ENCODE measurements at regions not wholly inside any gene's neighbourhood (a gene's known extent, or its start where the extent isn't known, plus 50 kb on each side); places are given as distances from the start of the nearest gene placed in this dataset.

- ChIA-PET POLR2A (interaction anchor here (0.5 kb wide), 1 partner anchor 658 kb away, joined by 7 read pairs; no protein-coding TSS in a partner anchor), CTCF (interaction anchor here (1.3 to 1.4 kb wide), 3 partner anchors 9 to 34 kb away, joined by 3 to 4 read pairs (median 4); no protein-coding TSS in a partner anchor)
- no peak for DNase-seq (ENCODE audit: extremely low spot score)
- no peak for TF ChIP-seq CTCF (IDR thresholded peaks at IDR 0.05; ENCODE audit: control extremely low read depth, extremely low read depth, low read depth, missing control alignments)
Observed at GRCh38 chr3:74347563-74348268, 266.7 kb downstream of the CNTN3 start.

- TF ChIP-seq CTCF (IDR thresholded peaks at IDR 0.05; ENCODE audit: control extremely low read depth, extremely low read depth, low read depth, missing control alignments), result no peak
- ChIA-PET POLR2A (no interaction called here), CTCF (interaction anchor here (1.3 to 1.4 kb wide), 2 partner anchors 25 to 33 kb away, joined by 3 to 4 read pairs; no protein-coding TSS in a partner anchor)
- no peak for DNase-seq (ENCODE audit: extremely low spot score)
Observed at GRCh38 chr3:74346896-74347295, 267.6 kb downstream of the CNTN3 start.

GRCh38 chr3:74345701-74346100, 268.8 kb downstream of the CNTN3 start:
- DNase-seq (ENCODE audit: extremely low spot score), result no peak
- no peak for TF ChIP-seq CTCF (IDR thresholded peaks at IDR 0.05; ENCODE audit: control extremely low read depth, extremely low read depth, low read depth, missing control alignments)
- ChIA-PET POLR2A (no interaction called here), CTCF (no interaction called here)

- POLR2A ChIA-PET, result no interaction called here
Observed at GRCh38 chr3:74344865-74345440, 269.5 kb downstream of the CNTN3 start.

GRCh38 chr3:74343391-74343790, 271.1 kb downstream of the CNTN3 start:
- DNase-seq (ENCODE audit: extremely low spot score), result no peak
- ChIA-PET CTCF (no interaction called here), POLR2A (no interaction called here)
- TF ChIP-seq CTCF (IDR thresholded peaks at IDR 0.05; ENCODE audit: control extremely low read depth, extremely low read depth, low read depth, missing control alignments), result no peak

More at GRCh38 chr3:74344865-74345440, 269.5 kb downstream of the CNTN3 start:
- TF ChIP-seq CTCF (IDR thresholded peaks at IDR 0.05; ENCODE audit: control extremely low read depth, extremely low read depth, low read depth, missing control alignments), result no peak
- CTCF ChIA-PET, result no interaction called here
- no peak for DNase-seq (ENCODE audit: extremely low spot score)

- ChIA-PET CTCF (no interaction called here), POLR2A (no interaction called here)
- no peak for TF ChIP-seq CTCF (IDR thresholded peaks at IDR 0.05; ENCODE audit: control extremely low read depth, extremely low read depth, low read depth, missing control alignments)
Observed at GRCh38 chr3:74338998-74339397, 275.5 kb downstream of the CNTN3 start.

More at GRCh38 chr3:74338998-74339397, 275.5 kb downstream of the CNTN3 start:
- DNase-seq (ENCODE audit: extremely low spot score), result no peak

All from GM10248 (cell line).